Caco-2 (cell line): ENCODE measurements at regions not wholly inside any gene's neighbourhood (a gene's known extent, or its start where the extent isn't known, plus 50 kb on each side); places are given as distances from the start of the nearest gene placed in this dataset.

Source experiments
- BruUV-seq: library from RNA; stranded (reverse); fragments of 400-500 nt; replicated peaks from 2 replicates; lab custom pipeline; 2021; lab: Mats Ljungman, UMichigan
- CTCF ChIA-PET: fragments of 300-600 bp; sonication (Branson Sonifier 250); formaldehyde crosslinking; loops from one replicate; lab custom pipeline; 2022; ENCODE audit warnings: antibody characterized with exemption; lab: Charles Lee
- POLR2A ChIA-PET: fragments of 300-600 bp; sonication (Branson Sonifier 250); formaldehyde crosslinking; loops from one replicate; lab custom pipeline; 2022; ENCODE audit warnings: antibody characterized with exemption; lab: Charles Lee
- DNase-seq, 2 experiments: peaks; one replicate each; pipeline versions ENCODE4 v3.0.0 to v3.0.0-alpha.2; 2020 to 2022
- H3K27me3 ChIP-seq: replicated peaks from 2 replicates; pipeline ENCODE4 v1.6.0; 2011; ENCODE audit warnings: low read length; ENCODE audit not compliant: control insufficient read depth, insufficient read depth
- H3K36me3 ChIP-seq: 2 replicates; pipeline ENCODE4 v1.5.1; 2011; ENCODE audit warnings: low read length; ENCODE audit not compliant: control insufficient read depth, insufficient read depth
- H3K4me1 ChIP-seq: fragments of 250-450 bp; sonication (Bioruptor Pico); 2 replicates; pipeline ENCODE4 v1.5.1; 2020; ENCODE audit warnings: mild to moderate bottlenecking
- H3K4me3 ChIP-seq: 2 replicates; pipeline ENCODE4 v1.5.1; 2011; ENCODE audit warnings: low read depth, mild to moderate bottlenecking, control low read depth, low read length
- H3K9me3 ChIP-seq: fragments of 250-450 bp; sonication (Bioruptor Pico); 2 replicates; pipeline ENCODE4 v1.5.1; 2020; ENCODE audit warnings: mild to moderate bottlenecking, moderate library complexity
- H3K27ac Mint-ChIP-seq: one replicate; pipeline ENCODE4 v1.8.0; 2022; ENCODE audit warnings: mixed read lengths; ENCODE audit not compliant: unreplicated experiment
- H3K27me3 Mint-ChIP-seq: one replicate; pipeline ENCODE4 v1.8.0; 2022; ENCODE audit warnings: mixed read lengths; ENCODE audit not compliant: insufficient read depth, unreplicated experiment
- H3K36me3 Mint-ChIP-seq: one replicate; pipeline ENCODE4 v1.8.0; 2022; ENCODE audit warnings: mild to moderate bottlenecking, mixed read lengths; ENCODE audit not compliant: insufficient read depth, unreplicated experiment
- H3K4me1 Mint-ChIP-seq: one replicate; pipeline ENCODE4 v1.8.0; 2022; ENCODE audit warnings: low read depth, mixed read lengths; ENCODE audit not compliant: unreplicated experiment
- H3K4me3 Mint-ChIP-seq: one replicate; pipeline ENCODE4 v1.8.0; 2022; ENCODE audit warnings: mild to moderate bottlenecking, moderate library complexity, mixed read lengths; ENCODE audit not compliant: unreplicated experiment
- H3K9me3 Mint-ChIP-seq: one replicate; pipeline ENCODE4 v1.8.0; 2022; ENCODE audit warnings: mixed read lengths; ENCODE audit not compliant: unreplicated experiment
- CTCF ChIP-seq, 2 experiments: fragments of 200-600 bp in 1 of 2; IDR thresholded peaks; 1 replicate in 1 of 2; 2 replicates in 1 of 2; pipeline versions ENCODE4 v1.5.1 to v1.8.0; 2011 to 2022; ENCODE audit warnings: antibody characterized with exemption in 1 of 2, control low read depth in 1 of 2, inconsistent platforms in 1 of 2, low read depth in 1 of 2, low read length in 1 of 2, mild to moderate bottlenecking in 1 of 2, moderate library complexity in 1 of 2; ENCODE audit not compliant: insufficient read depth in 1 of 2, severe bottlenecking in 1 of 2, unreplicated experiment in 1 of 2
- intact Hi-C: fragments of 100-400 bp; cut with micrococcal nuclease; formaldehyde crosslinking; loops from one replicate; pipeline ENCODE4 v1.10.0; 2022; ENCODE audit not compliant: unreplicated experiment

- no peaks in the 10 kb centered on the region for H3K36me3 Mint-ChIP-seq
- H3K36me3 ChIP-seq, result no peaks in the 10 kb centered on the region
- no peaks in the 10 kb centered on the region for H3K9me3 ChIP-seq
- no peak overlapping the region for H3K4me3 Mint-ChIP-seq
- peaks cover 12% of the 10 kb centered on the region for H3K4me1 Mint-ChIP-seq
- H3K4me3 ChIP-seq, result no peak overlapping the region
- H3K27ac Mint-ChIP-seq, result no peak overlapping the region
- no TSS peak for BruUV-seq
- H3K27me3 Mint-ChIP-seq, result no peaks in the 10 kb centered on the region
- no peak for DNase-seq
- H3K4me1 ChIP-seq, result peaks cover 19% of the 10 kb centered on the region; the same call in 1 of the 2 replicates
- CTCF ChIA-PET, result no interaction called here
- POLR2A ChIA-PET, result no interaction called here
- no peak for TF ChIP-seq CTCF (IDR thresholded peaks at IDR 0.05; ENCODE audit: insufficient read depth in 1 of 2, low read depth in 1 of 2, low read length in 1 of 2, severe bottlenecking in 1 of 2, unreplicated experiment in 1 of 2)
- no peaks in the 10 kb centered on the region for H3K9me3 Mint-ChIP-seq
- intact Hi-C loops, result loop anchor here (5.0 kb wide), 1 partner anchor 51 kb away; the partner anchor contains the start of gene PTPRK
- H3K27me3 ChIP-seq, result no peaks in the 10 kb centered on the region
Measured at GRCh38 chr6:128573036-128573435, 52.6 kb upstream of the PTPRK start.

GRCh38 chr6:128572294-128572693 is 51.9 kb upstream of the PTPRK start:
- intact Hi-C loops, result loop anchor here (5.0 kb wide), 1 partner anchor 50 kb away; the partner anchor contains the start of gene PTPRK
- no TSS peak for BruUV-seq
- no peak for TF ChIP-seq CTCF (IDR thresholded peaks at IDR 0.05; ENCODE audit: insufficient read depth in 1 of 2, low read depth in 1 of 2, low read length in 1 of 2, severe bottlenecking in 1 of 2, unreplicated experiment in 1 of 2)
- H3K36me3 ChIP-seq, result no peaks in the 10 kb centered on the region
- no peak for DNase-seq
- H3K4me1 ChIP-seq, result peaks cover 19% of the 10 kb centered on the region; the same call in 1 of the 2 replicates
- Mint-ChIP-seq H3K36me3 (no peaks in the 10 kb centered on the region), H3K27ac (no peak overlapping the region), H3K4me1 (peaks cover 12% of the 10 kb centered on the region), H3K4me3 (no peak overlapping the region), H3K9me3 (no peaks in the 10 kb centered on the region), H3K27me3 (no peaks in the 10 kb centered on the region)
- H3K4me3 ChIP-seq, result no peak overlapping the region
- ChIA-PET POLR2A (no interaction called here), CTCF (no interaction called here)
- no peaks in the 10 kb centered on the region for H3K27me3 ChIP-seq
- no peaks in the 10 kb centered on the region for H3K9me3 ChIP-seq

GRCh38 chr6:128570680-128571063 is 50.3 kb upstream of the PTPRK start:
- intact Hi-C loops, result loop anchor here (5.0 kb wide), 1 partner anchor 48 kb away; the partner anchor contains the start of gene PTPRK
- no peak overlapping the region for H3K4me3 Mint-ChIP-seq
- H3K27ac Mint-ChIP-seq, result no peak overlapping the region

More at GRCh38 chr6:128570680-128571063, 50.3 kb upstream of the PTPRK start:
- ChIA-PET POLR2A (no interaction called here), CTCF (no interaction called here)
- H3K9me3 Mint-ChIP-seq, result no peaks in the 10 kb centered on the region
- H3K4me1 ChIP-seq, result peaks cover 19% of the 10 kb centered on the region; the same call in 1 of the 2 replicates
- no peaks in the 10 kb centered on the region for H3K9me3 ChIP-seq
- H3K36me3 ChIP-seq, result no peaks in the 10 kb centered on the region
- no peaks in the 10 kb centered on the region for H3K27me3 ChIP-seq
- no peak overlapping the region for H3K4me3 ChIP-seq
- H3K27me3 Mint-ChIP-seq, result no peaks in the 10 kb centered on the region
- DNase-seq, result no peak
- no TSS peak for BruUV-seq
- no peak for TF ChIP-seq CTCF (IDR thresholded peaks at IDR 0.05; ENCODE audit: insufficient read depth in 1 of 2, low read depth in 1 of 2, low read length in 1 of 2, severe bottlenecking in 1 of 2, unreplicated experiment in 1 of 2)
- peaks cover 12% of the 10 kb centered on the region for H3K4me1 Mint-ChIP-seq
- H3K36me3 Mint-ChIP-seq, result no peaks in the 10 kb centered on the region
